22Rv1 (cell line): ENCODE measurements at regions not wholly inside any gene's neighbourhood (a gene's known extent, or its start where the extent isn't known, plus 50 kb on each side); places are given as distances from the start of the nearest gene placed in this dataset.
"Not testable (repeated sequence)": the region's sequence is repeated elsewhere in the genome, so short reads cannot be mapped to it uniquely, and the experiment has no call there.

Experiments
- ZFX ChIP-seq: fragments of 450-650 bp; IDR thresholded peaks from 2 replicates; pipeline ENCODE4 v1.6.1; 2017; ENCODE audit warnings: antibody characterized with exemption, borderline replicate concordance
- TF ChIP-seq, protein P1 (sequence below): fragments of 450-650 bp; IDR thresholded peaks from 2 replicates; pipeline ENCODE4 v1.5.1; 2017; ENCODE audit warnings: mild to moderate bottlenecking

DNA sequence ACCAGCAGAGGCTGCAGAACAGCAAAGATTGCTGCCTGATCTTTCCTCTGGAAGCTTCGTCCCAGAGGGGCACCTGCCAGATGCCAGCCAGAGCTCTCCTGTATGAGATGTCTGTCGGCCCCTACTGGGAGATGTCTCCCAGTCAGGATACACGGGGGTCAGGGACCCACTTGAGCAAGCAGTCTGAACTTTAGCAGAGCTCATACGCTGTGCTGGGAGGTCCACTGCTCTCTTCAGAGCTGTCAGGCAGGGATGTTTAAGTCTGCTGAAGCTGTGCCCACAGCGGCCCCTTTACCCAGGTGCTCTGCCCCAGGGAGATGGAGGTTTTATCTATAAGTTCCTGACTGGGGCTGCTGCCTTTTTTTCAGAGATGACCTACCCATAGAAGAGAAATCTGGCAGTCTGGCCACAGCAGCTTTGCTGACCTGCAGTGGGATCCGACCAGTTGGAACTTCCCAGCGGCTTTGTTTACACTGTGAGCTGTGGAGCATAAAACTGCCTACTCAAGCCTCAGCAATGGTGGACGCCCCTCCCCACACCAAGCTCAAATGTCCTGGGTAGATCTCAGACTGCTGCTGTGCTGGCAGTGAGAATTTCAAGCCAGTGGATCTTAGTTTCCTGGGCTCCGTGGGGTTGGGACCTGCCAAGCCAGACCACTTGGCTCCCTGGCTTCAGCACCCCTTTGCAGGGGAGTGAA, 613.9 kb downstream of the HTR1B start:
- TF ChIP-seq, protein P1, sequence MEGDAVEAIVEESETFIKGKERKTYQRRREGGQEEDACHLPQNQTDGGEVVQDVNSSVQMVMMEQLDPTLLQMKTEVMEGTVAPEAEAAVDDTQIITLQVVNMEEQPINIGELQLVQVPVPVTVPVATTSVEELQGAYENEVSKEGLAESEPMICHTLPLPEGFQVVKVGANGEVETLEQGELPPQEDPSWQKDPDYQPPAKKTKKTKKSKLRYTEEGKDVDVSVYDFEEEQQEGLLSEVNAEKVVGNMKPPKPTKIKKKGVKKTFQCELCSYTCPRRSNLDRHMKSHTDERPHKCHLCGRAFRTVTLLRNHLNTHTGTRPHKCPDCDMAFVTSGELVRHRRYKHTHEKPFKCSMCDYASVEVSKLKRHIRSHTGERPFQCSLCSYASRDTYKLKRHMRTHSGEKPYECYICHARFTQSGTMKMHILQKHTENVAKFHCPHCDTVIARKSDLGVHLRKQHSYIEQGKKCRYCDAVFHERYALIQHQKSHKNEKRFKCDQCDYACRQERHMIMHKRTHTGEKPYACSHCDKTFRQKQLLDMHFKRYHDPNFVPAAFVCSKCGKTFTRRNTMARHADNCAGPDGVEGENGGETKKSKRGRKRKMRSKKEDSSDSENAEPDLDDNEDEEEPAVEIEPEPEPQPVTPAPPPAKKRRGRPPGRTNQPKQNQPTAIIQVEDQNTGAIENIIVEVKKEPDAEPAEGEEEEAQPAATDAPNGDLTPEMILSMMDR, result not testable (repeated sequence)
- TF ChIP-seq ZFX, result not testable (repeated sequence)
